Colonic mucosa (tissue), 4 donors: ENCODE measurements at regions not wholly inside any gene's neighbourhood (a gene's known extent, or its start where the extent isn't known, plus 50 kb on each side); places are given as distances from the start of the nearest gene placed in this dataset.

Source experiments
- DNase-seq: peaks from one replicate; pipeline ENCODE4 v3.0.0-alpha.2; 2020
- H3K27ac ChIP-seq: fragments of 200-600 bp; one replicate; pipeline ENCODE4 v1.8.0; 2021
- H3K27me3 ChIP-seq: fragments of 200-600 bp; one replicate; pipeline ENCODE4 v1.8.0; 2021
- H3K36me3 ChIP-seq: fragments of 200-600 bp; one replicate; pipeline ENCODE4 v1.8.0; 2021
- H3K4me1 ChIP-seq: fragments of 200-600 bp; one replicate; pipeline ENCODE4 v1.8.0; 2021; ENCODE audit warnings: mild to moderate bottlenecking
- H3K4me3 ChIP-seq: fragments of 200-600 bp; one replicate; pipeline ENCODE4 v1.8.0; 2021
- H3K9ac ChIP-seq, 2 donors: one replicate each; pipeline ENCODE4 v1.7.0; 2013; ENCODE audit warnings: control low read depth in 2 of 2, low read depth in 2 of 2, low read length in 2 of 2
- H3K9me3 ChIP-seq: fragments of 200-600 bp; one replicate; pipeline ENCODE4 v1.8.0; 2021
- CTCF ChIP-seq: fragments of 200-600 bp; IDR thresholded peaks from one replicate; pipeline ENCODE4 v1.8.0; 2022; ENCODE audit warnings: antibody characterized with exemption, mild to moderate bottlenecking
- intact Hi-C: fragments of 100-400 bp; cut with DNase I; formaldehyde crosslinking; loops from one replicate; pipeline ENCODE4 v1.14.1; 2022
- donor health status: healthy.
- donor health status: DM: no; HTN: no; CAD: no.
- donor health status: DM: no; HTN: no; CAD: no.

GRCh38 chr11:23236826-23237555 is 376.7 kb upstream of the CCDC179 start:
- DNase-seq, result no peak
- Histone ChIP-seq H3K4me3 (no peak overlapping the region), H3K27me3 (no peaks in the 10 kb centered on the region), H3K9ac (no peak overlapping the region), H3K27ac (no peak overlapping the region), H3K4me1 (no peaks in the 10 kb centered on the region), H3K9me3 (no peaks in the 10 kb centered on the region), H3K36me3 (no peaks in the 10 kb centered on the region)
- intact Hi-C loops, result no loop called here
- TF ChIP-seq CTCF, result no peak

GRCh38 chr11:23252426-23252825 is 392.2 kb upstream of the CCDC179 start:
- Histone ChIP-seq H3K9ac (no peak overlapping the region), H3K4me1 (no peaks in the 10 kb centered on the region), H3K4me3 (no peak overlapping the region), H3K27me3 (no peaks in the 10 kb centered on the region), H3K36me3 (no peaks in the 10 kb centered on the region), H3K27ac (no peak overlapping the region), H3K9me3 (no peaks in the 10 kb centered on the region)
- TF ChIP-seq CTCF, result no peak
- DNase-seq, result no peak
- intact Hi-C loops, result no loop called here

GRCh38 chr11:23257088-23257487 is 396.8 kb upstream of the CCDC179 start:
- no peak overlapping the region for H3K9ac ChIP-seq
- no peak overlapping the region for H3K27ac ChIP-seq
- no peak for TF ChIP-seq CTCF
- no peak for DNase-seq
- H3K36me3 ChIP-seq, result no peaks in the 10 kb centered on the region
- no peaks in the 10 kb centered on the region for H3K4me1 ChIP-seq
- intact Hi-C loops, result no loop called here
- no peaks in the 10 kb centered on the region for H3K27me3 ChIP-seq
- H3K4me3 ChIP-seq, result no peak overlapping the region
- no peaks in the 10 kb centered on the region for H3K9me3 ChIP-seq

- Histone ChIP-seq H3K4me3 (no peak overlapping the region), H3K4me1 (no peaks in the 10 kb centered on the region), H3K9ac (no peak overlapping the region), H3K27me3 (no peaks in the 10 kb centered on the region), H3K9me3 (no peaks in the 10 kb centered on the region), H3K27ac (no peak overlapping the region), H3K36me3 (no peaks in the 10 kb centered on the region)
- intact Hi-C loops, result no loop called here
- no peak for TF ChIP-seq CTCF
- DNase-seq, result no peak
These were observed 397.3 kb upstream of the CCDC179 start for GRCh38 chr11:23257556-23257955.

- Histone ChIP-seq H3K9me3 (no peaks in the 10 kb centered on the region), H3K9ac (no peak overlapping the region)
- TF ChIP-seq CTCF, result no peak
These were observed 403.2 kb upstream of the CCDC179 start for GRCh38 chr11:23263466-23263865.

More at GRCh38 chr11:23263466-23263865, 403.2 kb upstream of the CCDC179 start:
- H3K27ac ChIP-seq, result no peak overlapping the region
- no peak overlapping the region for H3K4me3 ChIP-seq
- intact Hi-C loops, result no loop called here
- H3K4me1 ChIP-seq, result no peaks in the 10 kb centered on the region
- no peaks in the 10 kb centered on the region for H3K36me3 ChIP-seq
- no peaks in the 10 kb centered on the region for H3K27me3 ChIP-seq
- no peak for DNase-seq
